Right lobe of liver (tissue), 6 donors: ENCODE measurements at regions not wholly inside any gene's neighbourhood (a gene's known extent, or its start where the extent isn't known, plus 50 kb on each side); places are given as distances from the start of the nearest gene placed in this dataset.

ENCODE experiments used
- ATAC-seq, 4 donors: fragments of 200-7000 bp; cut with Tn5 transposase; one replicate each; pipeline ENCODE4 v1.9.1; 2020; ENCODE audit warnings: mild to moderate bottlenecking in 4 of 4, moderate library complexity in 4 of 4
- DNase-seq, 3 donors: peaks; one replicate each; pipeline ENCODE4 v3.0.0-alpha.2; 2020
- H3K27ac ChIP-seq, 3 donors: fragments of 200-600 bp; one replicate each; pipeline ENCODE4 v1.8.0; 2022
- H3K27me3 ChIP-seq, 2 donors: fragments of 200-600 bp; one replicate each; pipeline ENCODE4 v1.8.0; 2022
- H3K36me3 ChIP-seq, 4 donors: fragments of 200-600 bp; sonication (generic) in 1 of 4; one replicate each; pipeline versions ENCODE4 v1.5.1 to v1.8.0; 2017 to 2022; ENCODE audit warnings: control low read depth in 1 of 4
- H3K4me1 ChIP-seq, 4 donors: fragments of 200-600 bp; sonication (generic) in 1 of 4; one replicate each; pipeline versions ENCODE4 v1.5.1 to v1.8.0; 2017 to 2022; ENCODE audit warnings: control low read depth in 1 of 4
- H3K4me3 ChIP-seq, 3 donors: fragments of 200-600 bp; one replicate each; pipeline ENCODE4 v1.8.0; 2022
- H3K9me3 ChIP-seq, 4 donors: fragments of 200-600 bp; sonication (generic) in 1 of 4; one replicate each; pipeline versions ENCODE4 v1.5.1 to v1.8.0; 2017 to 2022; ENCODE audit warnings: control low read depth in 1 of 4
- CTCF ChIP-seq, 4 donors: fragments of 200-600 bp in 3 of 4; fragments of 450-650 bp in 1 of 4; IDR thresholded peaks; one replicate each; pipeline versions ENCODE4 v1.5.1 to v1.8.0; 2016 to 2022; ENCODE audit warnings: antibody characterized with exemption in 4 of 4, mild to moderate bottlenecking in 2 of 4
- POLR2A ChIP-seq: fragments of 450-650 bp; IDR thresholded peaks from one replicate; pipeline ENCODE4 v1.6.1; 2017; ENCODE audit warnings: antibody characterized with exemption, mild to moderate bottlenecking
- WGBS: methylation state at CpG from one replicate; pipeline ENCODE4 v1.1.6; 2018; ENCODE audit warnings: low coverage, low lambda C conversion rate; ENCODE audit not compliant: insufficient coverage; ENCODE audit errors: missing lambda C conversion rate; 5-methylcytosine and 5-hydroxymethylcytosine counted together
- intact Hi-C, 2 donors: fragments of 100-400 bp; cut with DNase I; formaldehyde crosslinking; loops; one replicate each; pipeline versions ENCODE4 v1.11.2 to v1.14.1; 2022
- donor health status: DM: no; HTN: yes; CAD: no.
- donor health status: DM: no; HTN: no; CAD: no.
- donor health status: DM: no; HTN: no; CAD: no.
- donor health status: DM: no; HTN: yes; CAD: no.
- donor health status: DM: no; HTN: yes; CAD: no.

- Histone ChIP-seq H3K9me3 (no peaks in the 10 kb centered on the region), H3K4me3 (no peak overlapping the region), H3K27ac (no peak overlapping the region), H3K36me3 (no peaks in the 10 kb centered on the region), H3K4me1 (no peaks in the 10 kb centered on the region), H3K27me3 (no peaks in the 10 kb centered on the region)
- ATAC-seq (no peak), DNase-seq (no peak)
- TF ChIP-seq CTCF (IDR thresholded peaks at IDR 0.05) = no peak
- TF ChIP-seq POLR2A = no peak
- intact Hi-C loops = no loop called here
- WGBS = 54% methylated on average over 3 of the region's 3 CpGs
Observed at GRCh38 chr13:53463106-53463505, 434.5 kb downstream of the OLFM4 start.

- Histone ChIP-seq H3K27me3 (no peaks in the 10 kb centered on the region), H3K4me3 (no peak overlapping the region), H3K9me3 (no peaks in the 10 kb centered on the region), H3K4me1 (no peaks in the 10 kb centered on the region), H3K36me3 (no peaks in the 10 kb centered on the region), H3K27ac (no peak overlapping the region)
- 59% methylated on average over 1 of the region's 1 CpG for WGBS
- DNase-seq = no peak
- intact Hi-C loops = no loop called here
- no peak for ATAC-seq
- no peak for TF ChIP-seq CTCF (IDR thresholded peaks at IDR 0.05)
Observed at GRCh38 chr13:53466576-53466975, 438.0 kb downstream of the OLFM4 start.

- ATAC-seq = no peak
- H3K27me3 ChIP-seq = no peaks in the 10 kb centered on the region
- no peaks in the 10 kb centered on the region for H3K9me3 ChIP-seq
- no peak for DNase-seq
- no peak overlapping the region for H3K4me3 ChIP-seq
- no peaks in the 10 kb centered on the region for H3K4me1 ChIP-seq
- no peaks in the 10 kb centered on the region for H3K36me3 ChIP-seq
- H3K27ac ChIP-seq = no peak overlapping the region
- TF ChIP-seq CTCF (IDR thresholded peaks at IDR 0.05) (no peak), POLR2A (no peak)
- whole genome bisulfite sequencing = 31% methylated on average over 4 of the region's 4 CpGs
- intact Hi-C loops = no loop called here
Observed at GRCh38 chr13:53473397-53473796, 444.8 kb downstream of the OLFM4 start.

GRCh38 chr13:53474878-53475277 is 446.3 kb downstream of the OLFM4 start:
- Histone ChIP-seq H3K27me3 (no peaks in the 10 kb centered on the region), H3K27ac (no peak overlapping the region), H3K36me3 (no peaks in the 10 kb centered on the region), H3K9me3 (no peaks in the 10 kb centered on the region), H3K4me3 (no peak overlapping the region), H3K4me1 (no peaks in the 10 kb centered on the region)
- 22% methylated on average over 1 of the region's 2 CpGs for WGBS
- intact Hi-C loops = no loop called here
- no peak for DNase-seq
- TF ChIP-seq CTCF (IDR thresholded peaks at IDR 0.05) (no peak), POLR2A (no peak)
- no peak for ATAC-seq

- ATAC-seq = no peak
- no peaks in the 10 kb centered on the region for H3K4me1 ChIP-seq
- TF ChIP-seq CTCF (IDR thresholded peaks at IDR 0.05) (no peak), POLR2A (no peak)
- no peak for DNase-seq
- H3K4me3 ChIP-seq = no peak overlapping the region
- H3K36me3 ChIP-seq = no peaks in the 10 kb centered on the region
- no peak overlapping the region for H3K27ac ChIP-seq
- WGBS = 42% methylated on average over 5 of the region's 5 CpGs
- intact Hi-C loops = no loop called here
- no peaks in the 10 kb centered on the region for H3K27me3 ChIP-seq
- no peaks in the 10 kb centered on the region for H3K9me3 ChIP-seq
Observed at GRCh38 chr13:53490752-53491151, 462.1 kb downstream of the OLFM4 start.
